Umbilical cord (tissue), 1 donor: ENCODE measurements at regions not wholly inside any gene's neighbourhood (a gene's known extent, or its start where the extent isn't known, plus 50 kb on each side); places are given as distances from the start of the nearest gene placed in this dataset.

ENCODE experiments used
- DNase-seq: peaks from one replicate; pipeline ENCODE4 v3.0.0-alpha.2; 2015; ENCODE audit warnings: low spot score

DNA sequence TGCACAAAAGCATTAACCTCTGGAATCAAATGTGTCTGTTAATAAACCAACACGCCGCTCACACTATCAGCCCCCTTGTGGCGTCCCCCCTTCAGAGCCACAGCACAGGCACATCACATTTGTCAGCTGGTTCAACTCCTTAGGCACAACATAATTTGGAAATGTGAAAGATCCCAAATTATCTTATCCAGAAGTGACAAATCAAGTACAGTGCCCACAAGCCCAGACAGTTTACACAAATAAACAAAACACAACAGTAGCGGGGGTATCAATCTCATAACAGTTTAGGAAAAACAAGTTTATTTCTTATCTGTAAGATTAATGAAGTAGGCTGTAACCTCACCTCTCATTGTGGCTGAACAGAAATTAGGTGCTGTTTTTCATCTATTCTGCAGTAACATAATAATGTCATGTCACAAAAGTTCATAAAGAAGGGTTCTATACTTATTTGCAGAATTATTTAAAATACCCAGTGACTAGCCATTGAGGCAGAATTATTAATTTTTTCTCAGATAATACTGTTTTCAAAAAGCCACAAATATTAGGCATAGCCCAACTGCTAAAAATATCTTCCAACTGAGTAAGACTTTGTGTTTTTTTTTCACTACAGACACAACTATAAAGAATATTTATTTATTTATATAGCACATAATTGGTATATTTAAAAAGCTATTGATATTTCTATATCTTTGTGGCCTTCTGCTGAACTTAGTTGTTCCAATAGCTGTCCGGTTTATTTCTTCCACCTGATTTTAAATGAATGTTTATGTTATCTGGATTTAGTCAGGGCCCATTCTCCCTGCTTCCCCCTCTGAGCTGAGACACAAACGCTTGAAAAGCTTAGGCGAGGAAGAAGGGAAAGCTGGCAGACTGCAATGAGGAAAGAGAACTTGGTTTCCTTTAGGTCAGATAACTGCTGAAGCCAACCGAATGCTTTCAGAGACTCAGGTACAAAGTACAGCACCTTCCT is 214.7 kb downstream of the QDPR start:
- no peak for DNase-seq

DNA sequence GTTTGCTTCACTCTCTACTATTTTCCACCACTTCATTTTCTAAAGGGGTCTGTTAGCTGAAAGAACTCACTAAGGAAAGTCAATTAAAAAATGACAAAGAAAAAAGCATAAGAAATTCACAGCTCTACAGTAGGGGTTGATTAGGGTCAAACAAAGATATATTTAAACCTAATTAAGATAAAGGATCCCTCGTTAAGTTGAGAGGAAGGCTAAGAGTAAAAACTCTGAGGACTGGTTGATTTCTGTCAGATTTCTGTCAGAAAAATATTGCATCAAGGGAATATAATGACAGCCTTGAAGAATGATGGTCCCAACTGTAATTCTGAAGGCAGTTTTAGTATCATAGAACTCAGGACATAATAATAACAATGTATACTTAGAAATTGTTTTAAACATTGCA is 218.0 kb downstream of the QDPR start:
- no peak for DNase-seq

DNA sequence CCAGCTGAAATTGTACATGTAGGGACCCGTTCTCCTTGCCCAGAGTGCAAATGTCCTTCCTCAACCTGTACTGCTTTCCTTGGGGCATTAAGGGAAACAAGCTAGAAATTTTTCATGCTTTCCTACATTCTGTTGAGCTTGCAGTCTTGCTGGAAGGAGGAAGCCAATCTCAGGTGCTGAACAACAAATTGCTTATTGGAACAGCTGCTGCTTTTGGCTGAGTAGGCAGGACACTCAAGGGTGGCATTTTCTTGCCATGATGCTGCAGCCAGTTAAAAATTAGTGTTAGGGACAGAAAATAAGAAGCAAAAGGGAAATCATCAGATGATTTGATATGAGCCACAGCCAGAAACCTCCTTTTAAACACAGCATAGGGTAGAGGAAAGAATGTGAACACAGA is 223.7 kb downstream of the QDPR start:
- DNase-seq, result no peak

DNA sequence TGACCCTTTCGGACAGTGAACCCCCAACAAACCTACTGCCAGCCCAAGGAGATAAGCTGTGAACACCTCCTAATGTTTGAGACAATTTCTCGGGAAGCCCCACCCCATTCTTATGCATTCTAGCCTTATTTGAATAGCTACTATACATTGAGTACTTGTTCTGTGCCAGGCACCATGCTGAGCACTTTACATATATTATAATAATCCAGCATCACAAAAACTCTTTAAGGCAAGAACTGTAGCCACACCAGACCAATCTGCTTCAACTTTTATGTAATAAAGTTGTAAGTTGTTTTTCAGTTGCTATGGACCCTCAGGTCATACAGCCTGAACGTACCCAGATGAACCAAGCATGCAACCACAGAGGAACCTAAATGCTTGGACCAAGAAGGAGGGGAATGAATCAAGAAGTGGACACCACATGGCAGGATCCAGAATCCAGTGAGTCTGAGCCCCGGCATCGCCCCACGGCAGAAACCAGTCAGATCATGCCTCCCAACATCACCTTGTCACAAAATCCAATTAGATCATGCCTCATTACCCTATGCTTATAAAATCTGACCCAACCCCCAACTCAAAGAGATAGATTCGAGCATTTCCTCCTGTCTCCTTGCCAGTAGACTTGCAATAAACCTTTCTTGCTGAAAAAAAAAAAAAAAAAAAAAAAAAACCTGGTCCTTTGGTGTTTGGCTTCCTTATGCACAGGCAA is 225.0 kb downstream of the QDPR start:
- DNase-seq, result no peak

DNA sequence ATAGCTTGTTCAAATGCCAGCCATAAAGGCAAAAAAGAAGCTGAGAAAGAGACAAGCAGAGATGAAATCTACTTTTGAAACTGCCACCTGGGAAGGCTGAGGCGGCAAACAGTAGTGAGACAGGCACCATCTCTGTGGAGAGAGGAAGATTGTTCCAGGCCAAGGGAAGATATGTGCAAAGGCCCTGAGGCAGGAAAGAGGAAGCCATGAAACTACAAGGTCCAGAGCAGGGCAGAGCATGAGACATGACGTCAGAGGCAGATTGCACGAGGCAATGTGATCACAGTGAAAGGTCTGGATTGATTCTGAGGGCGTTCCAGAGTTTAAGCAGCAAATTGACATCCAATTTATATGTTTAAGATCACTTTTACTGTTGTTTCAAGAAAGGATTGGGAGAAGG is 226.1 kb downstream of the QDPR start:
- DNase-seq, result no peak

DNA sequence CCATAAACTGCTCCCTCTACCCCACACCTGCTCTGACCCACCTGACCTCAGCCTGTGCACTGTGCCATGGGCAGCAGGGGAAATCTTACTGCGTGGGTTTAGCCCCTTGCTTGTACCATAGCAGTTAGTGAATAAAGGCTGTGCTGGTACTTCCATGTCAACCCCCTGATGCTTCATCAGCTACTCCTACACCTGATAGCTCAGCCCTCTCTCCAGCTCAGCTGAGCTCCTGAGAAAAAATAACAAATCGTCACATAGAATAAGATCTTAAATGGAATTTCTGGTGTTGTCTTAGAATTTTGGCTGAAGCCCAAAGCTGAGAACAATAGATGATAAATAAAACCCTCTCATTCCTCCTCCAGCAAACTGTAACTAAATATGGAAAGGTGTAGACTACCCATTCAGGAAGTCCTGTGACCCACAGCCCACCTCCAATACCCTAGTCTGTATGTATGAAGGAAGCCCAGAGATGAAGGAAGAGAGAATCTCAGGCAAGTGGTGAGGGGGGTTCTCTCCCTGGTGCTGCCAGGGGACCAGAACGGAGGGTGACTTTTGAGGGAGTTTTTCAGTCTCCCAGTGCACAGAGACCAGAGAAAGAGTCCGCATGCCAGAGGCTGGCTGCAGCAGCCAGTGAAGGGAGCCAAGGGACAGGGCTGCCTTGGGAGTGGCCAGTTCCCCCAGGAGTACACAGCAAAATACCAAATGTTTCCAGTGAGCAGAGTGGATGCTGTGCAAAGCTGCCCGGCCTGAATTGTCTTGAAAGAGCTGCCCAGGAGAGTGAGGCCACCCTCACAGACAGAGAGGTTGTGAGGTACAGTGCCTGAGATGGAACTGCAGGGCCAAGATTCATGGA is 227.3 kb downstream of the QDPR start:
- DNase-seq, result no peak

GRCh38 chr4:17283832-17284231 is 228.1 kb downstream of the QDPR start:
- DNase-seq, result no peak

DNA sequence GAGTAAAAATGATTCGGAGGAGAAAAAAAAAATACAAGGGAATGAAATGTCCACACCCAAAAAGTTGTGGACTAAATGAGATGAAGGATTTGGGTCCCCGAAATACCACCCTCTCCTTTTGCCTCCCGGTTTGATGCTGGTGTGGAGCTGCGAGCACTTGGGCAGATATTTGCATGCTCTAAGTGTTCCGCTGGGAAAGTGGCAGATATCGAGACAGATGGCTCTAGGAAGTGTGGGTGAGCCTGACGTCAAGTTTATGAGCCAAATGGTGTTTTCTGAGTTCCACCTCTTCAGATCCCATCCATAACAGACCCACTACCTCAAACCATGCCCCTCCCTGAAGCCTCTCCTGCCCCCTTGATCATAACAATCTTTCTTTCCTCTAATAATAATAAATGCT is 228.6 kb downstream of the QDPR start:
- no peak for DNase-seq

DNA sequence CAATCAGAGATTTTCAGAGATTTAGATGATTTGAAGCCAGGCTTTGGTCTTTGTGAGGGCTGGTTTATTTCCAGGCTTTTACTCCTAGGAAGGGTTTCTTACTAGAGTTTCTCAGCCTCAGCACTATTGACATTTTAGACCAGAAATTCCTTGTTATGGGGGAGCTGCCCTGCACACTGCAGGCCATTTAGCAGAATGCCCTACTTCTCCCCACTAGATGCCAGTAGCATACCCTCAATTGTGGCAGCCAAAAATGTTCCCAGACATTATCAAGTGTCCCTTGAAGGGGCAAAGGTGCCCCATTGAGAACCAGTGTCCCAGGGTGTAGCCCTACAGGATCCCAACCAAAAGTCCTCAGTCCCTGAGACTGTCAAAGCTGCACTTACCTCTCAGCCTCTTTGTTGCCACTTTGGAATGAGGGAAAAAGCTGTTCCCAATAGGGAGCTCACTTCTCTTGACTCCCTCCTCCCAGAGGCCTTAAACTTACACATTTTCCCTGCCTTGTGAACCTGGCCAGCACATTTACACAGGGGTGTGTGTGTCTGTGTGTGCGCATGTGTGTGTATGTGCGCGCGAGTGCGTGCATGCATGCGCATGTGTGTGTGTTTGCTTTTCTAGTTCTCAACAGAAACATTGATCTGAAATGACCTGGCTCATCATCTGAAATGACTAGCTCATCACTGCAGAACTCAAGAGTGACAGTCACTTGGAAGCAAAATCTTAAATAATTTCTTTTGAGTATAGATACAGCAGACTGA is 231.4 kb downstream of the QDPR start:
- no peak for DNase-seq

DNA sequence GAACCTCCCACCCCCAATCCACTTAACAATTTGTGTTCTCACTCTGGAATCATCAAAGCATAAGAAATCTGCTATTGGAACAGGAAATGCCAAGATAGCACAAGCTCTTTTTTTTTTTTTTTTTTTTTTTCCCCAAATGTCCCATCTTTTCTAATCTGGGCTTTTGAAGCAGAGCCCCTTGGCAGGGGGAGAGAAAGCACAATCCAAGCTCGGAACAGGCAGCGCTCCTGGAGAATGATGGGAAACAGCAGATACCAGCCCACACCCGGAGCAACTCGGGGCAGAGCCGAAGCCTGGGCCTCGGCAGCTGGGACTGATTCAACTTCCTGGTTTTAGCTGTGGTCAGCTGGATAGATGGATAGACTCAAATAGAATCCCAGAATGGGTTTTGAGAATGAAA is 235.1 kb downstream of the QDPR start:
- peak; percentile 88 for DNase-seq

DNA sequence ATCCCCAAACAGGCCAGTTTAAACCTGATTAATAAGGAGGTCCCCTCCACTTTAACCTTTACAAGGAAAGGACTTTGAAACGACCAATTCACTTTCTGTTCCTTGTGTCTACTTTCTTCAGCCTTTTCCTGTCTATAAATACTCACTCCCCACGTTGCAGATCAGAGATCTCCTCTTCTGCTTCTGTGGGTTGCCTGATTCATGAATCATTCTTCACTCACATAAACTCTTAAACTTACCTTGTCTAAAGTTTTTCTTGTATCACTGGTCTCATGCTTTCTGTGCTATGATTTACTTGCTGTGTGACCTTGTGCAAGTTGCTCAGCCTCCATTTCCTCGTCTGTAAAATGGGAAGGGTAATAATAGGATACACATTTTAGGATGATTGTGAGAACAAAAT is 236.1 kb downstream of the QDPR start:
- DNase-seq, result no peak

DNA sequence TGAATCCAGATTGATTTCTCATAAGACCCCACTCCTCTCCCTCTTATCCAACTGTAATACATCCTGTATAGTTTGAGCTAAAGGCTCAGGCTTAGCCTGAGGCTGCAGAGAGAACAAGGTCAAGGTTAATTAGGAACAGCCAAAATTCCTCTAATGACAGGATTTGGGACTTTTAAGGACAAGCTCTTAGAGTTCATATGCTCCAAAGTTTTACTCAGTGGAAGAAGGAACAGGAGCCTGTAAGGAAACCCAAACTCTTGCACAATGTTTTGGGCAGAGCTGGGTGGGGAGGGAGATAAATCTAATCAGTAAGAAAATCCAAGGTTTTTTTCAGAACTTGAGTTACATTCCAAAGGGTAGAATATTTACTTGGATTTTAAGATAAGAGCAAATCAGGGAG is 238.8 kb downstream of the QDPR start:
- DNase-seq, result peak; percentile 57

- no peak for DNase-seq
Measured at GRCh38 chr4:17272154-17272553, 239.7 kb downstream of the QDPR start.

- no peak for DNase-seq
Measured at GRCh38 chr4:17265653-17266052, 246.2 kb downstream of the QDPR start.

- DNase-seq, result no peak
Measured at GRCh38 chr4:17265139-17265538, 246.8 kb downstream of the QDPR start.

- DNase-seq, result no peak
Measured at GRCh38 chr4:17260166-17260907, 251.6 kb downstream of the QDPR start.

GRCh38 chr4:17258106-17258505 is 253.8 kb downstream of the QDPR start:
- no peak for DNase-seq

GRCh38 chr4:17252131-17252530 is 259.8 kb downstream of the QDPR start:
- no peak for DNase-seq

DNA sequence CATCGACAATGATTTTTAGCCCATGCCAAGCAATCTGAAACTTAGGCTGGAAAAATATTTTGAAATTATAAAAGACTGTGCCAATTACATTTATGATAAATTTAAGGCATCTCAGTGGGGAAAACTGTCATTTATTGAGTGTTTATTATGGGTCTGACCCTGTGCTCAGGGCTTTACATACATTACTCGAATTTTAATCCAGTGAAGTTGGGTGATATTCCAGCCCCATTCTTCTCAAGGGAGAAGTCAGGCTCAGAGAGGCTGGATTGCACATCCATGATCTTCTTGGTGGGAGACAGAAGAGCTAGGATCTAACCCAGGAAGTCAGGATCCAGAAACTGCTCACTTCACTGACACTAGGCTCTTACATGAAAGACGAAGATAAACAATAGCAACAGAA is 260.8 kb downstream of the QDPR start:
- DNase-seq, result no peak

- DNase-seq, result no peak
Measured at GRCh38 chr4:17250591-17250990, 261.3 kb downstream of the QDPR start.

DNA sequence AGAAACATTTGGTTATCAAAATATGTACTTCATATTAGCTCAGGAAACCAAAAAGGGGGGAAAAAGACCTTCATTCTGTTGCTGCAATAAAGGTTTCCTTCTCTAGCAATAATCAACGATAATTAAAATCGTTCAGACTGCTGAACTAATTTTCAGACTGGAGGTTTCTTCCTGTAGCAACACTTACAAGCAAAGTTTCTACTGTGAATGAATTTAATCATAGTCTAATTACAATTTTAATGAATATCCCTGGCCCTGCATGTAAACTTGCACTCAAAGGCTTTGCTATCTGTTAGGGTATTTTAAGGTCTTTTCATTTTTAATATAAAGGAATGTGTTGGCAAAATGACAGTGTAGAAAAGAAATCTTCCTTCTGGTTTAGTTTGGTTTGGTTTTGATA is 265.2 kb downstream of the QDPR start:
- no peak for DNase-seq
